HepG2 (cell line): ENCODE measurements at regions not wholly inside any gene's neighbourhood (a gene's known extent, or its start where the extent isn't known, plus 50 kb on each side); places are given as distances from the start of the nearest gene placed in this dataset.

Source experiments
- CENPT ChIP-seq: sonication (generic); formaldehyde crosslinking; IDR thresholded peaks from 2 replicates; pipeline ENCODE4 v1.8.0; 2022; ENCODE audit warnings: low read depth, mild to moderate bottlenecking, moderate library complexity, missing genetic modification reagents
- FOXA1 ChIP-seq, 2 experiments: fragments of 450-650 bp in 1 of 2; sonication (generic) in 1 of 2; formaldehyde crosslinking in 1 of 2; IDR thresholded peaks; 2 replicates each; pipeline versions ENCODE4 v1.4.0 to v1.6.1; 2016 to 2020; ENCODE audit warnings: missing genetic modification reagents in 1 of 2
- GATAD1 ChIP-seq: IDR thresholded peaks from 2 replicates; pipeline ENCODE4 v1.6.1; 2016; ENCODE audit warnings: missing genetic modification reagents, missing compliant biosample characterization
- GATAD2A ChIP-seq: IDR thresholded peaks from 2 replicates; pipeline ENCODE4 v1.6.1; 2016
- HBP1 ChIP-seq: IDR thresholded peaks from 2 replicates; pipeline ENCODE4 v1.6.1; 2016; ENCODE audit warnings: low read depth, control low read depth
- HHEX ChIP-seq: IDR thresholded peaks from 2 replicates; pipeline ENCODE4 v1.6.1; 2016; ENCODE audit warnings: control low read depth
- HIVEP1 ChIP-seq: sonication (generic); formaldehyde crosslinking; IDR thresholded peaks from 2 replicates; pipeline ENCODE4 v1.4.0; 2020; ENCODE audit warnings: mild to moderate bottlenecking, missing genetic modification reagents
- MXD4 ChIP-seq: IDR thresholded peaks from 2 replicates; pipeline ENCODE4 v1.6.1; 2016; ENCODE audit warnings: mild to moderate bottlenecking, missing biosample characterization, missing genetic modification reagents
- NCOA2 ChIP-seq: sonication (generic); formaldehyde crosslinking; IDR thresholded peaks from 2 replicates; pipeline ENCODE4 v1.8.0; 2022; ENCODE audit warnings: inconsistent platforms
- PAXIP1 ChIP-seq: sonication (generic); formaldehyde crosslinking; conservative IDR thresholded peaks from 2 replicates; pipeline ENCODE4 v1.4.0; 2020; ENCODE audit warnings: mild to moderate bottlenecking, missing genetic modification reagents, moderate library complexity
- PHF21A ChIP-seq: sonication (generic); formaldehyde crosslinking; IDR thresholded peaks from 2 replicates; pipeline ENCODE4 v1.5.0; 2020; ENCODE audit warnings: mild to moderate bottlenecking, missing genetic modification reagents
- POGZ ChIP-seq: sonication (generic); formaldehyde crosslinking; IDR thresholded peaks from 2 replicates; pipeline ENCODE4 v1.4.0; 2020; ENCODE audit warnings: mild to moderate bottlenecking, missing genetic modification reagents
- RFX5 ChIP-seq: IDR thresholded peaks from 2 replicates; pipeline ENCODE4 v1.6.1; 2011; ENCODE audit warnings: low read depth, low read length, improper control_type of control experiment
- RXRB ChIP-seq: IDR thresholded peaks from 2 replicates; pipeline ENCODE4 v1.6.1; 2016; ENCODE audit warnings: borderline replicate concordance, missing genetic modification reagents, missing compliant biosample characterization
- SRF ChIP-seq: IDR thresholded peaks from 2 replicates; pipeline ENCODE4 v1.6.1; 2011; ENCODE audit warnings: mild to moderate bottlenecking, low read depth, low read length, moderate library complexity
- TSC22D2 ChIP-seq: sonication (generic); formaldehyde crosslinking; IDR thresholded peaks from 2 replicates; pipeline ENCODE4 v1.5.1; 2020; ENCODE audit warnings: missing genetic modification reagents, mild to moderate bottlenecking, borderline replicate concordance
- ZMYM4 ChIP-seq: sonication (generic); formaldehyde crosslinking; IDR thresholded peaks from 2 replicates; pipeline ENCODE4 v1.8.1; 2023; ENCODE audit warnings: mild to moderate bottlenecking, missing genetic modification reagents
- ZNF354B ChIP-seq: sonication (generic); formaldehyde crosslinking; IDR thresholded peaks from 2 replicates; pipeline ENCODE4 v1.8.0; 2022; ENCODE audit warnings: mild to moderate bottlenecking, missing genetic modification reagents
- ZNF44 ChIP-seq: sonication (generic); formaldehyde crosslinking; IDR thresholded peaks from 2 replicates; pipeline ENCODE4 v1.5.1; 2020; ENCODE audit warnings: mild to moderate bottlenecking, missing genetic modification reagents
- ZNF547 ChIP-seq: sonication (generic); formaldehyde crosslinking; IDR thresholded peaks from 2 replicates; pipeline ENCODE4 v1.5.1; 2020; ENCODE audit warnings: mild to moderate bottlenecking, missing genetic modification reagents
- ZNF652 ChIP-seq: IDR thresholded peaks from 2 replicates; pipeline ENCODE4 v1.6.1; 2016; ENCODE audit warnings: low read depth, borderline replicate concordance
- ZNF674 ChIP-seq: sonication (generic); formaldehyde crosslinking; IDR thresholded peaks from 2 replicates; pipeline ENCODE4 v1.5.0; 2020; ENCODE audit warnings: low read depth, mild to moderate bottlenecking, missing genetic modification reagents
- TF ChIP-seq, protein P1 (sequence below): IDR thresholded peaks from 2 replicates; pipeline ENCODE4 v1.6.1; 2016; ENCODE audit warnings: missing genetic modification reagents, missing compliant biosample characterization
- TF ChIP-seq, protein P2 (sequence below): sonication (generic); formaldehyde crosslinking; IDR thresholded peaks from 2 replicates; pipeline ENCODE4 v1.4.0; 2020; ENCODE audit warnings: missing genetic modification reagents

DNA sequence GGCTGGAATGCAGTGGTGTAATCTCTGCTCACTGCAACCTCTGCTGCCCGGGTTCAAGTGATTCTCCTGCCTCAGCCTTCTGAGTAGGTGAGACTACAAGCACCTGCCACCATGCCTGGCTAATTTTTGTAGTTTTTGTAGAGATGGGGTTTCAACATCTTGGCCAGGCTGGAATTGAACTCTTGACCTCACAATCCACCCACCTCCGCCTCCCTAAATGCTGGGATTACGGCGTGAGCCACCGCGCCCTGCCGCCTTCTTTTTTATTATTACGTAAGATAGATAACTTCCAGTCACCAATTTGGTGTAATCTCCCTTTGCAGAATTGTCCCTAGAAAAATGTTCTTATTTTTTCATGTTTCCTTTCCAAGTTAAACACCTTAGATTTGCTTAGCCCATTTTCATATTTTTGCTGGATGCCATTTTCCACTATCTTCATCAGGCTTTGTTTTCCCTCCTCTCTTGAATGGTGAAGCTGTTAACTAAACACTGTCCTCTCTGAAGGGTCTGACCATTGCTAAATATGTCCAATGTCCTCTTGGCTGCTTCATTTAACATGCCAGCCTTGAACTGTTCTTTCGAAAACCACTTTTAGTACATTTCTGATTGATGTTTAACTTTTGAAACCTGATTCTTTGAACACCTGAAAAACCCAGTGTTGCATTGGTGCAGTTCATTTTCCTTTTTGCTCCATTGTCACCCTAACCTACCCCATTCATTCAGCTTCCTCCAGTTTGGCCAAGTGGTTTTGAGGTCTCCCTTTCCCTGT, 135.1 kb upstream of the PIK3R1 start (continued):
- no peak for TF ChIP-seq MXD4 (CRISPR knock-in tag)
- no peak for TF ChIP-seq RFX5
- TF ChIP-seq, protein P1, sequence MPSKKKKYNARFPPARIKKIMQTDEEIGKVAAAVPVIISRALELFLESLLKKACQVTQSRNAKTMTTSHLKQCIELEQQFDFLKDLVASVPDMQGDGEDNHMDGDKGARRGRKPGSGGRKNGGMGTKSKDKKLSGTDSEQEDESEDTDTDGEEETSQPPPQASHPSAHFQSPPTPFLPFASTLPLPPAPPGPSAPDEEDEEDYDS (CRISPR knock-in tag) = peak; percentile 52; the same call in 1 of the 2 replicates
- TF ChIP-seq HHEX (CRISPR knock-in tag) = 0 out of 2 replicates have a peak, but pooled peaks have one; percentile 39
- TF ChIP-seq RXRB = peak; percentile 49; the same call in 1 of the 2 replicates
- peak; percentile 82 for TF ChIP-seq SRF
- no peak for TF ChIP-seq ZNF354B (CRISPR knock-in tag)
- TF ChIP-seq GATAD1 (CRISPR knock-in tag) = 0 out of 2 replicates have a peak, but pooled peaks have one; percentile 35
- TF ChIP-seq ZNF547 (CRISPR knock-in tag) = 0 out of 2 replicates have a peak, but pooled peaks have one; percentile 15
- TF ChIP-seq FOXA1 (IDR thresholded peaks at IDR 0.05) = no peak
- TF ChIP-seq FOXA1 (CRISPR knock-in tag; IDR thresholded peaks at IDR 0.05) = peak; percentile 55
- peak; percentile 71; the same call in 1 of the 2 replicates for TF ChIP-seq PHF21A (CRISPR knock-in tag)
- TF ChIP-seq ZNF652 (CRISPR knock-in tag) = no peak
- peak; percentile 90 for TF ChIP-seq NCOA2 (CRISPR knock-in tag)
- TF ChIP-seq, protein P2, sequence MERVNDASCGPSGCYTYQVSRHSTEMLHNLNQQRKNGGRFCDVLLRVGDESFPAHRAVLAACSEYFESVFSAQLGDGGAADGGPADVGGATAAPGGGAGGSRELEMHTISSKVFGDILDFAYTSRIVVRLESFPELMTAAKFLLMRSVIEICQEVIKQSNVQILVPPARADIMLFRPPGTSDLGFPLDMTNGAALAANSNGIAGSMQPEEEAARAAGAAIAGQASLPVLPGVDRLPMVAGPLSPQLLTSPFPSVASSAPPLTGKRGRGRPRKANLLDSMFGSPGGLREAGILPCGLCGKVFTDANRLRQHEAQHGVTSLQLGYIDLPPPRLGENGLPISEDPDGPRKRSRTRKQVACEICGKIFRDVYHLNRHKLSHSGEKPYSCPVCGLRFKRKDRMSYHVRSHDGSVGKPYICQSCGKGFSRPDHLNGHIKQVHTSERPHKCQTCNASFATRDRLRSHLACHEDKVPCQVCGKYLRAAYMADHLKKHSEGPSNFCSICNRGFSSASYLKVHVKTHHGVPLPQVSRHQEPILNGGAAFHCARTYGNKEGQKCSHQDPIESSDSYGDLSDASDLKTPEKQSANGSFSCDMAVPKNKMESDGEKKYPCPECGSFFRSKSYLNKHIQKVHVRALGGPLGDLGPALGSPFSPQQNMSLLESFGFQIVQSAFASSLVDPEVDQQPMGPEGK = 0 out of 2 replicates have a peak, but pooled peaks have one; percentile 40
- TF ChIP-seq GATAD2A (CRISPR knock-in tag) = peak; percentile 86
- peak; percentile 79 for TF ChIP-seq POGZ (CRISPR knock-in tag)
- TF ChIP-seq TSC22D2 (CRISPR knock-in tag) = 0 out of 2 replicates have a peak, but pooled peaks have one; percentile 31
- TF ChIP-seq ZMYM4 (CRISPR knock-in tag) = peak; percentile 90
- TF ChIP-seq ZNF44 = 0 out of 2 replicates have a peak, but pooled peaks have one; percentile 38
- no peak for TF ChIP-seq CENPT
- TF ChIP-seq HIVEP1 (CRISPR knock-in tag) = no peak
- TF ChIP-seq ZNF674 (CRISPR knock-in tag) = no peak
- TF ChIP-seq HBP1 (CRISPR knock-in tag) = 0 out of 2 replicates have a peak, but pooled peaks have one; percentile 41
- peak; percentile 89 for TF ChIP-seq PAXIP1 (CRISPR knock-in tag)
